HT-29 (cell line): ENCODE measurements at regions not wholly inside any gene's neighbourhood (a gene's known extent, or its start where the extent isn't known, plus 50 kb on each side); places are given as distances from the start of the nearest gene placed in this dataset.

Experiments
- DNase-seq: peaks from one replicate; pipeline ENCODE4 v3.0.0-alpha.2; 2015; ENCODE audit warnings: low spot score

DNA sequence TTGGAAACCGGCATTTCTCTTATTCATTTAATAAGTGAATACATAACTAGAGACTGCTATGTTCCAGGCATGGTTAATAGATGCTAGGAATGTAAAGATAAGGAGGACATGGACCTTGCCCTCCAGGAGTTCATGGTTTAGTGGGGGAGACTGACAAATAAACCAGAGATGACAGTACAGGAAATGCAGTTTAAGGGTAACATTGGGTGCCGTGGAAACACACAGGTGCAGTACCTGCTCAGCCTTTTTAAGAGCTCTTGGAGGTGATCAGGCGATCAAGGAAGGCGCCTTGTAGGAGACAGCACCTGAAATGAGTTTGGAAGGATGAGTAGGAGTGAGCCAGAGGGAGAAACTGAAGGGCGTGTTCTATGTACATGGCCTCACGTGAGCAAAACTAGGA is 145.8 kb downstream of the AASDH start:
- DNase-seq: peak; percentile 65

DNA sequence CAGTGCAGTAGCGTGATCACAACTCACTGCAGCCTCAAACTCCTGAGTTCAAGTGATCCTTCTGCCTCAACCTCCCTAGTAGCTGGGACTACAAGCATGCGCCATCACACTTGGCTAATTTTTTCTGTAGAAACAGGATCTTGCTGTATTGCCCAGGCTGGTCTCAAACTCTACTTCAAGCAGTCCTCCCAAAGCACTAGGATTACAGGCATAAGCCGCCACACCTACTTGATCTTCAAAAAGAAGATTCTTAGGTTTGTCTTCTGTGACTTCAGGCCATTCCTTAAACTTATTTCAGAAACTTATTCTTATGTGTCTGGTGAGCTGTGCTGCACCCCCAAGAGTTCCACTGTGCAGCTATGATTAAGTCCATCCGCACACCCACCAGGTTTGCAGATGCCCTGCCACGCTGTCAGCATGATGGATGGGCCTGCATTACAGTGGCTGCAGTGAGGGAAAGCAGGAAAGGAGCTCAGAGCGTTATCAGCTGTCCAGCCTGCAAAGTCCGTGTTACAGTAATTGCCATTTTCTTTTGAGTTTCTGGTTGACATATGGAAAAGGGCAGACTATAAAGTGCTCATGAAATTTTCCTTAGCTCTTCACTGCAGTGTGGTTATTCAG is 146.6 kb downstream of the AASDH start:
- DNase-seq: no peak

DNA sequence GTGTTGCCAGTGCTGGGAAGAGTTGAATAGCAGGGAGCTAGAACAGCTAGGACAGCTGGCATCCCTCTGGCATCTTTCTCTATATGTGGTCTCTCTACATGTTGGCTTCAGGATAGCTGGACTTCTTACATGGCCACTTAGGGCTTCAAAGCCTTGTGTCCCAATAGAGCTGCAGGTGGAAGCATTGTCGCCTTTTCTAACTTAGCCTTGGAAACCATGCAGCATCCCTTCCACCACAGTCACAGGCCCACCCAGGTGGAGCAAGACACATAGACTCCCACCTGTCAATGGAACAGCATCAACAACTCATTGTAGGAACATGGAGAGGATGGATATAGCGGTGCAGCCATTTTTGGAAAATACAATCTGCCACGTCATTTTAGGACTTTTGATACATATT is 149.0 kb downstream of the AASDH start:
- DNase-seq: no peak

DNA sequence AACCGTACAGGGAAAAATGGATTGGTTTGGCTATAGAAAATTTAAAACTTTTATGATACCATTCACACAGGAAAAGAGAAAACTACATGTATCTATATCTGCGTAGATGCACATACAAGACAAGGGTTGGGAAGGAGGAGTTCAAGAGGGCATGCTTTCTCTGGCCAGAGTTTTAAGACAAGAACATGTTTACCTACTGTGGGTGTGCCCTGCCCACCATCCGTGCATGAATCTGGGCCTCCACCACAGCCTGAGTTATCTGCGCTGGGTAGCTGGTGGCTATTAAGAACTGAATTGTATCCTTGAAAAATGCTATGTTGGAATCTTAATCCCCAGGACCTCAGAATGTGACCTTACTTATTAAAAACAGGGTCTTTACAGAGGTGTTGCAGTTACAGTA is 151.6 kb downstream of the AASDH start:
- no peak for DNase-seq

- DNase-seq: no peak
Measured at GRCh38 chr4:56235011-56235410, 152.3 kb downstream of the AASDH start.

DNA sequence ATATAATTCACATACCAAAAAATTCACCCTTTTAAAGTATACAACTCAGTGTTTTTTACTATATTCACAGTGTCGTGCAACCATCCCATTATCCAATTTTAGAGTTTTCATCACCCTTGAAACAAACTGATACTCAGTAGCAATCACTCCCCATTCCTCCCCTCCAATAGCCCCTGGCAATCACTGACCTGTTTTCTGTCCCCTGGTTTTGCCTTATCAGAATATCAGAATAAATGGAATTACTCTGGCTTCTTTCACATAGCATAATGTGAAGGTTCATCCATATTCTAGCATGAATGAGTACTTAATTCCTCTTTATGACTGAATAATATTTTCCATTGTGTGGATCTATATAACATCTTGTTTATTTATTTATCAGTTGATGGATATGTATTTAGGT is 153.2 kb downstream of the AASDH start:
- no peak for DNase-seq

GRCh38 chr4:56231410-56231809 is 155.9 kb downstream of the AASDH start:
- DNase-seq: no peak

- DNase-seq: peak; percentile 23
Measured at GRCh38 chr4:56229947-56230346, 157.3 kb downstream of the AASDH start.

GRCh38 chr4:56227301-56227835 is 159.9 kb downstream of the AASDH start:
- DNase-seq: no peak

DNA sequence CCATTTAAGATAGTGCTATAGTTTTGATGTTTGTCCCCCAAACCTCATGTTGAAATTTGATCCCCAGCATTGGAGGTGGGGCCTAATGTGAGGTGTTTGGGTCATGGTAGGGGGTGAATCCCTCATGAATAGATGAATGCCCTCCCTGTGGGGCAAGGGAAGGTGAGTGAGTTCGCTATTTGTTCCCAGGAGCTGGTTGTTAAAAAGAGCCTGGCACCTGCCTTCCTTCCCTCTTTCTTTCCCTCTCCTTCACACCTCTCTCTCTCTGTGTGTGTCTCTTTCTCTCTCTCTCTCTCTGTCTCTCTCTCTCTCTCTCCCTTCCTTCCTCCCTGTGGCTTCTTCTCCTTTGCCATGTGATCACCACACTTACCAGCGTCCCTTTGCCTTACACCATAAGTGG is 160.7 kb downstream of the AASDH start:
- no peak for DNase-seq

GRCh38 chr4:56224641-56225040 is 162.7 kb downstream of the AASDH start:
- DNase-seq: no peak

GRCh38 chr4:56222514-56222913 is 164.8 kb downstream of the AASDH start:
- no peak for DNase-seq

- DNase-seq: no peak
Measured at GRCh38 chr4:56220261-56220660, 167.0 kb downstream of the AASDH start.

DNA sequence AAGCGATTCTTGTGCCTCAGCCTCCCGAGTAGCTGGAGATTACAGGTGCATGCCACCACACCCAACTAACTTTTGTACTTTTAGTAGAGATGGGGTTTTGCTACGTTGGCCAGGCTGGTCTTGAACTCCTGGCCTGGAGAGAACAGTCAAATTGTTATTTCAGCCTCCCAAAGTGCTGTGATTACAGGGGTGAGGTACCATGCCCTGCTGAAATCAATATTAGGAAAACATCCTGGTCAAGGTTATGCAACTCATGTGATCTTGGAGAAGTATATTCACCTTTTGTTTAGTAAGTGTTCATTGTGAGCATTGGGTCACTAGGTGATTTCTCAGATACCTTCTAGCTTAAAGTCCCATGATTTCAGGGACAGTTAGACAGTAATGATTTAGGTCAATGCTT is 167.8 kb downstream of the AASDH start:
- DNase-seq: no peak

DNA sequence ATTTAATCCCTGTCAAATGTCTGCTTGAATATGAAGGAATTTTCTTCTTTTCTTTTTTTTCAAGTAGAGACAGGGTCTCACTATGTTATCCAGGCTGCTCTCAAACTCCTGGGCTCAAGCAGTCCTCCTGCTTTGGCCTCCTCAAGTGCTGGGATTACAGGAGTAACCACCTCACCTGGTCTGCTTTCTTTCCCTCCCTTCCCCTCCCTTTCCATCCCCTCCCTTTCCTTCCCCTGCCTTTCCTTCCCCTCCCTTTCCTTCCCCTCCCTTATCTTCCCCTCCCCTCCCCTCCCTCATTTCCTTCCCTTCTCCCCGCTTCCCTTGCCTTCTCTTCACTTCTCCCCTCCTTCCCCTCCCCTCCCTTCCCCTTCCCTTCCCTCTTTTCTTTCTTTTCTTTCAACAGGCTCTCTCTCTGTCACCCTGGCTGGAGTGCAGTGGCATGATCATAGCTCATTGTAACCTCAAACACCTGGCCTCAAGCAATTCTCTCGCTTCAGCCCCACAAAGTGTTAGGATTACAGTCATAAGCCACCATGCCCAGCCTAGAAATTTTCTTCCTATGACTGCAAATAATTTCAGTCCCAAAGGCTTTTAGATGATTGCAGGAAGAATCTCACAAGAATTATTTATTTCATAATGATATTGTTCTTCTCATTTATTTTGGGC is 168.9 kb downstream of the AASDH start:
- no peak for DNase-seq

DNA sequence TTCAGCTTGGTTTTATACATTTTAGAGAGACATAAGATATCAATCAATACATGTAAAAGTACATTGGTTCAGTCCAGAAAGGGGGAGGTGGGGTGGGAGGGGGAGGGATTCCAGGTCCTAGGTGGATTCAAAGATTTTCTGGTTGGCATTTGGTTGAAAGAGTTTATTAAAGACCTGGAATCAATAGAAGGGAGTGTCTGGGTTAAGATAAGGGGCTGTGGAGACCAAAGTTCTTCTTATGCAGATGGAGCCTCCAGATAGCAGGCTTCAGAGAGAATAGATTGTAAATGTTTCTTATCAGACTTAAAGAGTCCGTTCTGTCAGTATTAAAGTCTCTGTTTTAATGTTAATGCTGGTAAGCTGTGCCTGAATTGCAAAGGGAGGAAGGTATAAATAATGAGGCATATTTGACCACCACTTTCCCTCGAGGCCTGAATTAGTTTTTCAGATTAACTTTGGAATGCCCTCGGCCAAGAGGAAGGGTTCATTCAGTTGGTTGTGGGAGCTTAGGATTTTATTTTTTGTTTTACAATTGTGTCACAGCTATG is 169.9 kb downstream of the AASDH start:
- peak; percentile 47 for DNase-seq

DNA sequence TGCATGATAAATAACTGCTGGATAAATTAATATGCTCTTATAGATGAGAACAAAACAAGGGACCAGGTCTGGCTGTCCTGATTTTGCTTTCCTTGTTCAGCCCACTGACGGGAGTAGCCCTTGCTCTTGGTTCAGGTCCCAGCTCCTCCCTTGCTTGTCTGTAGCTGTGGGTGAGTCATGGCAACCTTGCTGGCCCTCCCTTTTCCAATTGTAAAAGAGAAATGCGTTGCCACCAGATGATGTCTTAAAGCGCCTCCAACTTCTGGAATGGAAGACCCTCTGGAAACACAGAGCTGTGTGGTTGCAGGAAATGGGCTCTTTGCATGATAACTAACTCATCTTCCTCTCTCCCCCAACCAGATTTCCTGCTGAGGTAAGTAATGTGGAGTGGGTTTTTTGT is 171.4 kb downstream of the AASDH start:
- peak; percentile 90 for DNase-seq

DNA sequence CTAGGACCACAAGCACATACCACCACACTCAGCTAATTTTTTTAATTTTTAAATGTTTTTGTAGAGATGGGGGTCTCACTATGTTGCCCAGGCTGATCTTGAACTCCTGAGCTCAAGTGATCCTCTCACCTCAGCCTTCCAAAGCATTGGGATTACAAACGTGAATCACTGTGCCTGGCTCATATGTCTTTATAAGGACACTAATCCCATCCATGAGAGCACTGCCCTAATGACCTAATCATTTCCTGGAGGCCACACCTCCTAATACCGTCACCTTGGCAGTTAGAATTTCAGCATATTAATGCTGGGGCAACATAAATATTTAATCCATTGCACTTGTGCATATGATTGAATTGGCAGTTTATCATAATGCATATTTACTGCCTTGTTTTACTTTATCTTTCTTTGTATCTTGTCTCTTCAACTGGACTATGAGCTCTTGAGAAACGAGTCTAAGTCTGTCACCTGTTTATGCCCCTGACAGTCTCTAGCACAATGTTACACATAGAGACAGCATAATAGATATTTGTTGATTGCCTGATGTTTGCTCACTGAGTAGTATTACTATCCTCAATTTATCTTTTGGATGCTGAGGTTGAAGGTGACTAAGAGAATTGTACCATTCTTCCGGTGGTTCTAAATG is 172.0 kb downstream of the AASDH start:
- peak; percentile 87 for DNase-seq

GRCh38 chr4:56213543-56213942 is 173.7 kb downstream of the AASDH start:
- DNase-seq: no peak

DNA sequence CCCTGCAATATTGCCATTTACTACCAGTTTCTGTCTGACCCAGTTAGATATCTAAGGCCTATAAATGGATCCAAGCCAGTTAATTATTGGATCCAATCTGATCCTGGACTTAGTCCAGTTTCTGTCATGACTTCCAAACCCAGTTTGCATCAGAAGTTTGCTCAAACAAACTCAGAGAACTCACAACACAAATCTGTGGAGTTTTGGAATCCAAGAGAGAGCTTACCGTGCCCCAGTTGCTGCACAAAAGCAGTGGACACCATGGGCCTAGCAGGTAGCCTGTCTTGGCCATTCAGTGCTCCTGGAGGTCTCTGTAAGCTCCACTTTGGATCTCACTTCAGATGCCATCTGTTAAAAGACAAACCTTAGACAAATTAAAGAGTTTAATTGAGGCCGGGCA is 174.5 kb downstream of the AASDH start:
- DNase-seq: no peak

DNA sequence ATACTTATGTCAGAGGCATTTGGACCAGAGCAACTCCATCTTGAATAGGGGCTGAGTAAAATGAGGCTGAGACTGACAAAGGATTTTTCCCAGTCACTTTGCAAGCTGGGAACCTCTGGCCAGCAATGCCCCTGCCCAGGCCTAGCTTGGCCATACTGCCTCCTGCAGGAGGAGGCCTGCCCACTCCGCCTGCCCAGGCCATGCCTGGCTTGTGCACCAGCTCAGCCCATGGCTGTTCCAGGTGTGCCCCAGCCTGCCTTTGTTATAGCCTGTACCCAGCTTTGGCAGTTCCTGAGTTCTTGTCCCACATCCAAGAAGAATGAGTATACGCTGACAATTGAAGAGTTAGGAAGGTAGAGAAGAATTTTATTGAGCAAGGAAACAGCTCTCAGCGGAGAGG is 176.1 kb downstream of the AASDH start:
- DNase-seq: no peak

DNA sequence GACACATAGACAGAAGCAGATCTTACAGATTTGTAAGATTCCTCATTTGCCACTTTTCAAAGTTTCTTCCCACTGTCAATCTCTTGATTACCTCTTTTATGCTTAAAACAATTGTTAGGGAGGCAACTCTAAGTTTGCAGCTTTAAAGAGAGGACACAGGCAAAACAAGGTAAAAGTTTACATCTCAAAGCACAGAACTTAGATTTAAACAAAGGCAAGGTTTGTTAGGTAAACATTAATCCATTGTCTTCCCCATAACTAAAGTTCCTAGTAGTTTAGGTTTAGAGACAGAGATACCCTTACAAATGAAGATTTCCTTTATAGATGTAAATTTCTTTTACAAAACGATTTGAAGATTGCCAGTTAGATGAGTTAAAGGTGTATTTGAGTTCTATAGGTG is 176.9 kb downstream of the AASDH start:
- no peak for DNase-seq

DNA sequence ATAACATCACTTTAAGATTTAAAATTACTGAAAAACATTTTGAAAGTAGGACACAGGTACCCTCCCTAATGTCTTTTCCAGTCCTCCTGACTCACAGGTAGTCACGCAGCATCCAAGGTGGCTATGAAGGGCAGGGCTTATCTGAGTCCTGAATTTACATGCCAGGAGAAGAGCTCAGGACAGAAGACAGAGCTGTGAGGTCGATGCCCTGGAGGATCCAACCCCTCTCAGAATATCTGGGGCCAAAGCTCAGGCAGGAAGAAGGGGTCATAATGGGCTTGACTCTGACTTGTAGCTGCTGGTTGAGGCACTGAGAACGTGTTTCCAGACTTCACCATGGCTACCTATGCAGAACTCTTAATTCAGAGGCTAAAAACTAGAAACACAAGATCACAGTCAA is 177.5 kb downstream of the AASDH start:
- DNase-seq: no peak
